ENCODE measurements at regions not wholly inside any gene's neighbourhood (a gene's known extent, or its start where the extent isn't known, plus 50 kb on each side); places are given as distances from the start of the nearest gene placed in this dataset. TPM values are rescaled to one million over a fixed set of nuclear protein-coding genes. Genes with fewer than 3 reads are reported as not detected.
A peak's percentile ranks its signal among the peaks of the same experiment; 100 is the strongest.

GRCh38 chr3:31476209-31476608, 56.5 kb upstream of the STT3B start:
- Histone ChIP-seq H3K9me3 (ENCODE audit: control insufficient read depth, insufficient read depth, low read length) (no peaks in the 10 kb centered on the region), H3K4me3 (ENCODE audit: low read depth, low read length) (no peak overlapping the region), H3K27me3 (ENCODE audit: control insufficient read depth, insufficient read depth, low read length) (no peaks in the 10 kb centered on the region), H3K27ac (ENCODE audit: low read depth, low read length) (no peak overlapping the region)
- DNase-seq (ENCODE audit: low read depth, low spot score), result no peak
- ChIA-PET POLR2A (no interaction called here), CTCF (no interaction called here)
- TF ChIP-seq CTCF (IDR thresholded peaks at IDR 0.05; ENCODE audit: low read depth, low read length), result no peak

GRCh38 chr3:31479431-31479830, 53.3 kb upstream of the STT3B start:
- no peaks in the 10 kb centered on the region for H3K27me3 ChIP-seq (ENCODE audit: control insufficient read depth, insufficient read depth, low read length)
- no peak overlapping the region for H3K4me3 ChIP-seq (ENCODE audit: low read depth, low read length)
- ChIA-PET POLR2A (no interaction called here), CTCF (no interaction called here)
- H3K27ac ChIP-seq (ENCODE audit: low read depth, low read length), result no peak overlapping the region
- no peak for TF ChIP-seq CTCF (IDR thresholded peaks at IDR 0.05; ENCODE audit: low read depth, low read length)
- no peaks in the 10 kb centered on the region for H3K9me3 ChIP-seq (ENCODE audit: control insufficient read depth, insufficient read depth, low read length)
- DNase-seq (ENCODE audit: low read depth, low spot score), result no peak

GRCh38 chr3:31481697-31482096, 51.0 kb upstream of the STT3B start:
- DNase-seq (ENCODE audit: low read depth, low spot score), result no peak
- no peak overlapping the region for H3K4me3 ChIP-seq (ENCODE audit: low read depth, low read length)
- H3K27ac ChIP-seq (ENCODE audit: low read depth, low read length), result no peak overlapping the region
- H3K9me3 ChIP-seq (ENCODE audit: control insufficient read depth, insufficient read depth, low read length), result no peaks in the 10 kb centered on the region
- H3K27me3 ChIP-seq (ENCODE audit: control insufficient read depth, insufficient read depth, low read length), result peaks cover 4% of the 10 kb centered on the region
- ChIA-PET POLR2A (no interaction called here), CTCF (no interaction called here)
- TF ChIP-seq CTCF (IDR thresholded peaks at IDR 0.05; ENCODE audit: low read depth, low read length), result no peak

GRCh38 chr3:31482493-31483200, 50.1 kb upstream of the STT3B start:
- POLR2A ChIA-PET, result no interaction called here

More at GRCh38 chr3:31482493-31483200, 50.1 kb upstream of the STT3B start:
- DNase-seq (ENCODE audit: low read depth, low spot score), result no peak
- Histone ChIP-seq H3K4me3 (ENCODE audit: low read depth, low read length) (no peak overlapping the region), H3K27me3 (ENCODE audit: control insufficient read depth, insufficient read depth, low read length) (peaks cover 4% of the 10 kb centered on the region), H3K27ac (ENCODE audit: low read depth, low read length) (no peak overlapping the region), H3K9me3 (ENCODE audit: control insufficient read depth, insufficient read depth, low read length) (no peaks in the 10 kb centered on the region)
- CTCF ChIA-PET, result no interaction called here
- TF ChIP-seq CTCF (IDR thresholded peaks at IDR 0.05; ENCODE audit: low read depth, low read length), result no peak

Small RNA genes lying in the stretch of these regions (small RNA-seq; reads per million reads assigned to genes)
- 3.0 reads per million, percentile 17 among the genes with 10 or more reads in this experiment for gene MIR466 (ENCODE audit: insufficient read length, low read depth)
- not detected for gene RNA5SP127 (ENCODE audit: insufficient read length, low read depth)

All from AG04450 (cell line).